Endometrial microvascular endothelial cells (primary cell): ENCODE measurements at regions not wholly inside any gene's neighbourhood (a gene's known extent, or its start where the extent isn't known, plus 50 kb on each side); places are given as distances from the start of the nearest gene placed in this dataset.

Experiments used
- in situ Hi-C: cut with HindIII; loops from 2 replicates; pipeline ENCODE4 v1.10.0; 2017; ENCODE audit warnings: low sequenced_read_pairs, low pct_unique_long_range_greater_than_20kb; ENCODE audit errors: inconsistent ontology term

DNA sequence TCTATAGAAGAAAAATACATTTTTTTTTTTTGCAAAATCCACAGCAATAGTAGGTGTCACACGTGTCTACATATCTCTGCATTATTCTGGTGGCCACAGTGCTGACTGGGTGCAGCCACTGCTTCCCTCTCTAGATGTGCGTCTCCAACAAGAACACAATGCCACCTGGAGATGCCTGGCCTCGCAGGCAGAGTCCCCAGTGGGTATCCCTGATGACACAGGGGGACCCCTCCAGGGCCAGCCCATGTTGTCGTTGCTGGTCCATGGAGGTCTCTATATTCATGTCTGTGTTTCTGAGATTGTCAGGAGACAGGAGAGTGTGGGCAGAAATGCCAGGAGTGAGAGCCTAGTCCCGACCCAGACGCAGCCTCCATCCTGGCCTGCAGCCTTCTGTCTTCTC is 345.9 kb upstream of the SHH start:
- in situ Hi-C loops, result no loop called here

- in situ Hi-C loops, result no loop called here
Measured at GRCh38 chr7:156157409-156158012, 345.2 kb upstream of the SHH start.

- in situ Hi-C loops, result no loop called here
Measured at GRCh38 chr7:156156734-156157408, 344.6 kb upstream of the SHH start.

DNA sequence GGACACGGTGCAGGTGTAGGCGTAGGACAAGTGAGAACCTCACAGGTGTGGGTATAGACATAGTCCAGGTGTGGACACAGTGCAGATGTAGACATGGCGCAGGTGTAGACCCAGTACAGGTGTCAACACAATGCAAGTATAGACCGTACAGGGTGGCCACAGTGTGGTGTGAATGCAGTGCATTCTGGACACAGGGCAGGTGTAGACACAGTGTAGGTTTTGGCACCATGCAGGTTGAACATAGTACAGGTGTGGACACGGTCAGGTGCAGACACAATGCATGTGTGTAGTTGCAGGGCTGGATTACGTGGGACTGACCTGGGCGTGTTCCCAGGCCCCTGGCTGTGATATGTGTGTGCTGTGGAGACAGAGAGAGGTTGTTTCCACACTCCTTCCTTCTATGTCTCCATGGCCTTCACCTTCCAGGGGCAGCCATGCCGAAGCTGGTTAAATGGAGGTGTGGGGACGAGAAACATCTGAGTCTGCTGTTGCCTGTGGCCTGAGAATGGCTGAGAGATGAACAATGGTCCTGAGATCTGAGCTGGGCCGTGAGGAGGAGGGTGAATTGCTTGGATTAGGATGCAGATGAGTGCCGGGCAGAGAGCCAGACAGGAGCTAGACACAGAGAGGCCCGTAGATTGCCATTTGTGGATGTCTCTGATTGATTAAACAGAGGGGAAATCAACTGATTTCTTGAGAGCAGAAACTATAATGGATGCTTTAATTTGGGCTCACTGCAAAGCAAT is 343.9 kb upstream of the SHH start:
- in situ Hi-C loops, result no loop called here

- in situ Hi-C loops, result no loop called here
Measured at GRCh38 chr7:156153590-156153989, 341.3 kb upstream of the SHH start.

DNA sequence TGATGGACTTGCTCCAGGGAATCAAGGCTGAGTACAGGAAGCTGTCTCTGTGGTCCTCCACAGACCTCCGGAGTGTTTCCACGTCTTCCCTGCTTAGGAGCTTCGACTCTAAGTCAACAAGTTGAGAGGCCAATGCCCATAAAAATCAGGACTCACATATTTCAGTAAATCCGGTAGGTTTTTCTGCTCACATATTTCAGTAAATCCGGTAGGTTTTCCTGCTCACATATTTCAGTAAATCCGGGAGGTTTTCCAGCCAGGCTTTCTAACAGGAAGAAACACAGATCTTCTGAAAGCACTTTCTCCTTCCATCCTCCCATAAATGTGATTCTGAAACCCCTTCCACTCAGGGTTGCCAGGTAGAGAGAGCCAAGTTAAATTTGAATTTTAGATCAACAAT is 340.1 kb upstream of the SHH start:
- in situ Hi-C loops, result no loop called here

- in situ Hi-C loops, result no loop called here
Measured at GRCh38 chr7:156151658-156152057, 339.4 kb upstream of the SHH start.

- in situ Hi-C loops, result no loop called here
Measured at GRCh38 chr7:156151078-156151477, 338.8 kb upstream of the SHH start.

DNA sequence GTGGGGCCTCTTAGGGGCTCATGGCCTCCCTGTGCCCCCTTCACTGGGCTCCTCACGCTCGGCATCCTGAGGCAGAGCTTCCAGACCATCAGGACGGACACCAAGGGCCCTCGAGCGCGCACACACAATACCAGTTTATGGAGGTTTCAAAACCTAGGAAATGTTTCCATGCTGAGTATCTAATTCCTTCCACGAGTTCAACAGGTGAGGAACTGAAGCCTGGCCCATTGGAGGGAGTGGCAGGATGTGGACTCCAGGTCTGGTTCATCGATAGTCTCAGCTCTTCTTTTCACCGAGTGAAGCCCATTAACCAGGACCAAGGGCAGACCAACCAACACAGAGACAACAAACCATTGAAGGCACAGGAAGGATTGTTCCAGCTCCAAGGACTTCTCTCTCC is 336.7 kb upstream of the SHH start:
- in situ Hi-C loops, result no loop called here

GRCh38 chr7:156148547-156148946 is 336.3 kb upstream of the SHH start:
- in situ Hi-C loops, result no loop called here

DNA sequence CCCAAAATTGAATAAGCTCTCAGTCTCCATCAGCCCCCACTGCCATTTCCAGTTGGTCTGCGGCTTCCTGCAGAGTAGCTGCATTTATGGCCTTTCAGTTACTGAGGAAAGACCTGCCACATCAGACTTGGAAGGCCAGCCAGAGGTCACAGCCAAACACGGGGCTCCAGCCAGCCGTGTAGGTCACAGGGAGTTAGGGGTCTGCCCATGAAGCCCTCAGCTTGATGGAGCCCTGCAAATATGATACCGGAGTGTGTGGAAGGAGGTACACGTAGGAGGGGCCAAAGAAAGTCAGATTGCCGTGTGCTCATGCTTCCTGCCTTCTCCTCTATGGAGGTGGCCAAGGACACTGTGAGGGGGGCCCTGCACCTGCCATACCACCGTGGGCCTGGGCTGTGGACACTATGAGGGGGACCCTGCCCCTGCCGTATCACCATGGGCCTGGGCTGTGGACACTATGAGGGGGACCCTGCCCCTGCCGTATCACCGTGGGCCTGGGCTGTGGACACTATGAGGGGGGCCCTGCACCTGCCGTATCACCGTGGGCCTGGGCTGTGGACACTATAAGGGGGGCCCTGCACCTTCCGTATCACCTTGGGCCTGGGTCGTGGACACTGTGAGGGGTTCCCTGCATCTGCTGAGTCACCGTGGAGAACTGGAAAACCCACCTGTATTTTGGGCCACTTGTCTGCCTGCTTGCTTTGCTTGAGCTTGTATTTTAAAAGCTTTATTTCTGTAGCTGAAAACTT is 335.7 kb upstream of the SHH start:
- in situ Hi-C loops, result no loop called here

DNA sequence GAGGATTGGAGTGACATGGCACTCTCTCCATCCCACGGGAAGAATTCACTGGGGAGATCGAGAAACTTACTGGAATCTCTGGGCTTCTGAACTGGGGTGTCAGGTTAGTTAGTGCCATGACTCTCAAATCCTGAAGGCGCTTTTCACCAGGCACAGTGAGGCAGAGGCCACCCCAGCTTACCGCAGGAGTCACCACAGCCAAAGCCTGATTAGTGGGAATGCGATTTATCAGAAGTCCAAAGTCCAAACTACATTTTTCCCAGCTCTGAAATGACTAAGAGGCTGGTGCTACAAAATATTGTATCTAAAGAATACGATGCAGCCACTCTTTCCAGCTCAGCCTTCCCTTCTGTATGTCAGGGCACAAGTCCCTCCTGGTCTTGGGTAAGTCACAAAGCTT is 334.8 kb upstream of the SHH start:
- in situ Hi-C loops, result no loop called here

DNA sequence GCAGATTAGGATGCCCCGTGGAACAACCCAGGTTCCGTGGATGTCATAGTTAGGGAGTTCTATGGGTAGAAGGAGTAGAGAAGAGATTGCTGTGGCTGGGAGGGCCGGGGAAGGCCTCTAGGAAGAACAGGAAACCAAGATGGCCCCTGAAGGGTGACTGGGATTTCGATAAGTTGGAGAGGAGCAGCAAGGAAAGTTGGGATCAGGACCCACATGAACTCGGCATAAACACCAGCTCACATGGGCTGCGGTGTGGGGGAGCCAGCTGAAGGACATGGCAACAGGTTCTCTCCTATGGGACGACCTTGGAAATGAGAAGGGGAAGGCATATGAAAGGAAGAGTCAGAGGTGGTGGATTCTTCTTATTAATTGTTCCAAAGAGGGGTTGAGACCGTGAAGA is 333.7 kb upstream of the SHH start:
- in situ Hi-C loops, result no loop called here

GRCh38 chr7:156145184-156145583 is 332.9 kb upstream of the SHH start:
- in situ Hi-C loops, result no loop called here

- in situ Hi-C loops, result no loop called here
Measured at GRCh38 chr7:156143683-156144082, 331.4 kb upstream of the SHH start.

- in situ Hi-C loops, result no loop called here
Measured at GRCh38 chr7:156143158-156143557, 330.9 kb upstream of the SHH start.

DNA sequence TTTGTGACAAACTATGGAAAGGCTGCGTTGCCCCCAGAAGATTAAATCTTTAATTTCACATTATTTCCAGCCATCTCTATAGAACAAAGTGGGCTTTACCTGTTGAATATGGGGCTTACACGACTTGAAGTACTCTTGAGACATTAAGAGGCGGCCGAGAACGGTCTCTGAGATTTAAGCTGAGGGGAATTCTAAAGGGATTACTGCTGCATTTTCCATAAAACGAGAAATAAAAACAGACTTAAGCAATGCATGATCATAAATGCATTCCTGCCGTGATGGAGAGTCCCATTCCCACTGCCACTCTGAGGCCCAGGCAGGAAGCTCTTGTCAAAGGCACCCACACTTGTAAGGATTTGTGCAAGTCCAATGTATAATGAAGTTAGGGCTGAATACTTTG is 329.7 kb upstream of the SHH start:
- in situ Hi-C loops, result no loop called here

DNA sequence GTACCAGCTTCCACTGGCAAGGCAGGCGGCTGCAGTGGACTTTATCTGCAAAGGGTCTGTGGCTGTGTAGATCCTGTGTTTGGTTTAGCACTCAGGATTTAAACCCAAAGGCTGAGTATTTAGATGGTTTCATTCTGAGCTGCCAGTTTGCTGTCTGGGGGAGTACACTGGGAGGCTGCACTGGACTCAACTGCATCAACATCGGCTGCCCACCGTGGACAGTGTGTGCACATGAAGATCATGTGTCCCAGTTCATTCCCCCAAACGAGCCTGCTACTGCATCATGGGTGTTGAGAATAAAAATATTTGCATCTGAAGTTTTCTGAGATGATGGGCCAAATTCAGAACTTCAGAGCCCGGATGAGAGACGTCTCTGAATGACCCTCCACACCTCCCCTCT is 328.6 kb upstream of the SHH start:
- in situ Hi-C loops, result no loop called here

DNA sequence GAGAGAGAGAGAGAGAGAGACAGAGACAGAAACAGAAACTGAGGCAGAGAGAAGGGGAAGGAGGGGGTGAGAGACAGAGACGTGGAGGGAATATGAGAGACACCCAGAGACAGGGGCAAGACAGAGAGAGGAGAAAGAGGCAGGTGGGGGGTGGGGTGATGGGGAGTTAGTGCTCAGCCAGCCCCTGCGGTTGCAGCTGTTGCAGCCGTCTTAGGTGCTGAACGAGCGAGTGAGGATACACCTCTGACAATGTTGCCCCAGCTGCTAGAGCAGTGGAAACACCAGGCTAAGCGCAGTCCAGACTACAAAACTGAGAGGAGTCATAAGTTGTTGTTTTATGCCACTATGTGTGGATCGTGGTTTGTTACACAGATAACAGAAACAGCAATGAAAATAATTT is 328.2 kb upstream of the SHH start:
- in situ Hi-C loops, result no loop called here

DNA sequence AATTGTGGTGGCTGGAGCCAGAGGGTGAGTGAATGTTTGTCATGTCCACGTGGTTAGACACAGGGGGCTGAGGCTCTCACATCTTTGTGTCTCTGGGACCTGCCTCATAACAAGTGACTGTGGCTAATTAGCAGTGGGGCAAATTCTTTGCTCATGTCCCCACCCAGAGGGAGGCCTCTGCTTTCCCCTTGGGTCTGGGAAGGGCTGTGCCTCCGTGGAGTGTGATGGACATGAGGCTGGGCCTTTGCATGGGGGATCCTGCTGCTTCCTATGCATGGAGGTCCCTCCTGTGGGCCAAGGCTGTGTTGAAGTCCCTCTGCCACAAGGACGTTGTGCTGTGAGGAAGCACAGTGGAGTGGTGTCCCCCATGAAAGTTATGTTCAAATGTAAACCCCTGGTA is 327.4 kb upstream of the SHH start:
- in situ Hi-C loops, result no loop called here
